IMR-90 (cell line): ENCODE measurements at regions not wholly inside any gene's neighbourhood (a gene's known extent, or its start where the extent isn't known, plus 50 kb on each side); places are given as distances from the start of the nearest gene placed in this dataset.

ENCODE experiments used
- BHLHE40 ChIP-seq: fragments of 150-350 bp; IDR thresholded peaks from 2 replicates; pipeline ENCODE4 v1.6.1; 2016; ENCODE audit warnings: mild to moderate bottlenecking, low read depth, low read length
- CHD1 ChIP-seq: IDR thresholded peaks from 2 replicates; pipeline ENCODE4 v1.6.1; 2012; ENCODE audit warnings: low read depth, low read length, improper control_type of control experiment
- CTCF ChIP-seq: conservative IDR thresholded peaks from 2 replicates; pipeline ENCODE4 v1.5.1; 2012; ENCODE audit warnings: mild to moderate bottlenecking, low read depth, low read length, improper control_type of control experiment
- ELK1 ChIP-seq: fragments of 150-350 bp; IDR thresholded peaks from 2 replicates; pipeline ENCODE4 v1.6.1; 2016; ENCODE audit warnings: low read depth, mild to moderate bottlenecking, low read length, moderate library complexity, borderline replicate concordance
- MAFK ChIP-seq: IDR thresholded peaks from 2 replicates; pipeline ENCODE4 v1.6.1; 2012; ENCODE audit warnings: low read depth, low read length, improper control_type of control experiment
- MAZ ChIP-seq: IDR thresholded peaks from 2 replicates; pipeline ENCODE4 v1.6.1; 2012; ENCODE audit warnings: low read depth, mild to moderate bottlenecking, low read length, improper control_type of control experiment, moderate library complexity, borderline replicate concordance
- MXI1 ChIP-seq: IDR thresholded peaks from 2 replicates; pipeline ENCODE4 v1.6.1; 2012; ENCODE audit warnings: low read depth, mild to moderate bottlenecking, low read length, moderate library complexity, borderline replicate concordance
- NFE2L2 ChIP-seq: fragments of 150-350 bp; IDR thresholded peaks from 2 replicates; pipeline ENCODE4 v1.6.1; 2016; ENCODE audit warnings: low read depth, mild to moderate bottlenecking, low read length
- POLR2A ChIP-seq: IDR thresholded peaks from 2 replicates; pipeline ENCODE4 v1.6.1; 2012; ENCODE audit warnings: mild to moderate bottlenecking, low read depth, low read length
- RAD21 ChIP-seq: IDR thresholded peaks from 2 replicates; pipeline ENCODE4 v1.6.1; 2012; ENCODE audit warnings: low read length, improper control_type of control experiment
- RCOR1 ChIP-seq: IDR thresholded peaks from 2 replicates; pipeline ENCODE4 v1.6.1; 2012; ENCODE audit warnings: mild to moderate bottlenecking, low read length, improper control_type of control experiment; ENCODE audit not compliant: insufficient replicate concordance
- RFX5 ChIP-seq: IDR thresholded peaks from 2 replicates; pipeline ENCODE4 v1.8.0; 2012; ENCODE audit warnings: low read depth, mild to moderate bottlenecking, low read length, moderate library complexity
- SMC3 ChIP-seq: fragments of 150-350 bp; IDR thresholded peaks from 2 replicates; pipeline ENCODE4 v1.6.1; 2016; ENCODE audit warnings: low read depth, mild to moderate bottlenecking, antibody characterized with exemption, low read length, moderate library complexity
- USF2 ChIP-seq: fragments of 150-350 bp; IDR thresholded peaks from 2 replicates; pipeline ENCODE4 v1.6.1; 2017; ENCODE audit warnings: mild to moderate bottlenecking, antibody characterized with exemption, low read length, low read depth

GRCh38 chr2:190742431-190742830 lies 93.5 kb downstream of the NAB1 start:
- no peak for TF ChIP-seq CTCF
- TF ChIP-seq POLR2A = no peak
- TF ChIP-seq RCOR1 = no peak
- TF ChIP-seq ELK1 = no peak
- TF ChIP-seq RFX5 = no peak
- TF ChIP-seq RAD21 = no peak
- no peak for TF ChIP-seq USF2
- no peak for TF ChIP-seq MAFK
- TF ChIP-seq BHLHE40 = no peak
- no peak for TF ChIP-seq MXI1
- no peak for TF ChIP-seq MAZ
- no peak for TF ChIP-seq NFE2L2
- TF ChIP-seq SMC3 = no peak
- no peak for TF ChIP-seq CHD1
